Caco-2 (cell line): ENCODE measurements at regions not wholly inside any gene's neighbourhood (a gene's known extent, or its start where the extent isn't known, plus 50 kb on each side); places are given as distances from the start of the nearest gene placed in this dataset.

Source experiments
- BruUV-seq: library from RNA; stranded (reverse); fragments of 400-500 nt; replicated peaks from 2 replicates; lab custom pipeline; 2021; lab: Mats Ljungman, UMichigan
- CTCF ChIA-PET: fragments of 300-600 bp; sonication (Branson Sonifier 250); formaldehyde crosslinking; loops from one replicate; lab custom pipeline; 2022; ENCODE audit warnings: antibody characterized with exemption; lab: Charles Lee
- POLR2A ChIA-PET: fragments of 300-600 bp; sonication (Branson Sonifier 250); formaldehyde crosslinking; loops from one replicate; lab custom pipeline; 2022; ENCODE audit warnings: antibody characterized with exemption; lab: Charles Lee
- DNase-seq, 2 experiments: peaks; one replicate each; pipeline versions ENCODE4 v3.0.0 to v3.0.0-alpha.2; 2020 to 2022
- H3K27me3 ChIP-seq: replicated peaks from 2 replicates; pipeline ENCODE4 v1.6.0; 2011; ENCODE audit warnings: low read length; ENCODE audit not compliant: control insufficient read depth, insufficient read depth
- H3K36me3 ChIP-seq: 2 replicates; pipeline ENCODE4 v1.5.1; 2011; ENCODE audit warnings: low read length; ENCODE audit not compliant: control insufficient read depth, insufficient read depth
- H3K4me1 ChIP-seq: fragments of 250-450 bp; sonication (Bioruptor Pico); 2 replicates; pipeline ENCODE4 v1.5.1; 2020; ENCODE audit warnings: mild to moderate bottlenecking
- H3K4me3 ChIP-seq: 2 replicates; pipeline ENCODE4 v1.5.1; 2011; ENCODE audit warnings: low read depth, mild to moderate bottlenecking, control low read depth, low read length
- H3K9me3 ChIP-seq: fragments of 250-450 bp; sonication (Bioruptor Pico); 2 replicates; pipeline ENCODE4 v1.5.1; 2020; ENCODE audit warnings: mild to moderate bottlenecking, moderate library complexity
- H3K27ac Mint-ChIP-seq: one replicate; pipeline ENCODE4 v1.8.0; 2022; ENCODE audit warnings: mixed read lengths; ENCODE audit not compliant: unreplicated experiment
- H3K27me3 Mint-ChIP-seq: one replicate; pipeline ENCODE4 v1.8.0; 2022; ENCODE audit warnings: mixed read lengths; ENCODE audit not compliant: insufficient read depth, unreplicated experiment
- H3K36me3 Mint-ChIP-seq: one replicate; pipeline ENCODE4 v1.8.0; 2022; ENCODE audit warnings: mild to moderate bottlenecking, mixed read lengths; ENCODE audit not compliant: insufficient read depth, unreplicated experiment
- H3K4me1 Mint-ChIP-seq: one replicate; pipeline ENCODE4 v1.8.0; 2022; ENCODE audit warnings: low read depth, mixed read lengths; ENCODE audit not compliant: unreplicated experiment
- H3K4me3 Mint-ChIP-seq: one replicate; pipeline ENCODE4 v1.8.0; 2022; ENCODE audit warnings: mild to moderate bottlenecking, moderate library complexity, mixed read lengths; ENCODE audit not compliant: unreplicated experiment
- H3K9me3 Mint-ChIP-seq: one replicate; pipeline ENCODE4 v1.8.0; 2022; ENCODE audit warnings: mixed read lengths; ENCODE audit not compliant: unreplicated experiment
- intact Hi-C: fragments of 100-400 bp; cut with micrococcal nuclease; formaldehyde crosslinking; loops from one replicate; pipeline ENCODE4 v1.10.0; 2022; ENCODE audit not compliant: unreplicated experiment
- TF ChIP-seq, protein P1 (sequence below), 2 experiments: fragments of 200-600 bp in 1 of 2; IDR thresholded peaks; 1 replicate in 1 of 2; 2 replicates in 1 of 2; pipeline versions ENCODE4 v1.5.1 to v1.8.0; 2011 to 2022; ENCODE audit warnings: antibody characterized with exemption in 1 of 2, control low read depth in 1 of 2, inconsistent platforms in 1 of 2, low read depth in 1 of 2, low read length in 1 of 2, mild to moderate bottlenecking in 1 of 2, moderate library complexity in 1 of 2; ENCODE audit not compliant: insufficient read depth in 1 of 2, severe bottlenecking in 1 of 2, unreplicated experiment in 1 of 2

DNA sequence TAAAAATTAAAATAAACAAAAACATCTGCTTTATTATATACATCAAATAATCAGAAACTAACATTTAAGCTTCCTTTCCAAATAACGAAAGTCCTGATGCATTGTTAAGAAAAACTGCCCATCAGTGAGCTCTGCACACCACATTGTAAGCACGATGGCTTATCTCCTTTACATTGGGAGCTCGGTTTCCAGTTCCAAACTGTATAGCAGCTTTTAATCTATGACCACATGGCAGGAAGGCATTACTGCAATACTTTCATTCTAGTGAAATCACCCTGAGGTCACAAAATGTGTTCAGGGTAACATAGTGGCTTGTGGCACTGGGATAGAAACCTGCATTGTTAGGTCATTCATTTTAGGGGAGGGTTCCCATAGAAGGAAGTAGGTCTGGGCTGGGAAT, 146.3 kb downstream of the ZNF22 start:
- Histone ChIP-seq H3K27me3 (no peaks in the 10 kb centered on the region), H3K36me3 (no peaks in the 10 kb centered on the region), H3K4me1 (no peaks in the 10 kb centered on the region), H3K9me3 (no peaks in the 10 kb centered on the region), H3K4me3 (no peak overlapping the region)
- POLR2A ChIA-PET = no interaction called here
- no peak overlapping the region for H3K27ac Mint-ChIP-seq
- no peak overlapping the region for H3K4me3 Mint-ChIP-seq
- H3K9me3 Mint-ChIP-seq = no peaks in the 10 kb centered on the region
- H3K36me3 Mint-ChIP-seq = no peaks in the 10 kb centered on the region
- CTCF ChIA-PET = no interaction called here
- no peak for DNase-seq
- no peaks in the 10 kb centered on the region for H3K4me1 Mint-ChIP-seq
- intact Hi-C loops = no loop called here
- H3K27me3 Mint-ChIP-seq = peaks cover 14% of the 10 kb centered on the region
- BruUV-seq = no TSS peak
- TF ChIP-seq, protein P1, sequence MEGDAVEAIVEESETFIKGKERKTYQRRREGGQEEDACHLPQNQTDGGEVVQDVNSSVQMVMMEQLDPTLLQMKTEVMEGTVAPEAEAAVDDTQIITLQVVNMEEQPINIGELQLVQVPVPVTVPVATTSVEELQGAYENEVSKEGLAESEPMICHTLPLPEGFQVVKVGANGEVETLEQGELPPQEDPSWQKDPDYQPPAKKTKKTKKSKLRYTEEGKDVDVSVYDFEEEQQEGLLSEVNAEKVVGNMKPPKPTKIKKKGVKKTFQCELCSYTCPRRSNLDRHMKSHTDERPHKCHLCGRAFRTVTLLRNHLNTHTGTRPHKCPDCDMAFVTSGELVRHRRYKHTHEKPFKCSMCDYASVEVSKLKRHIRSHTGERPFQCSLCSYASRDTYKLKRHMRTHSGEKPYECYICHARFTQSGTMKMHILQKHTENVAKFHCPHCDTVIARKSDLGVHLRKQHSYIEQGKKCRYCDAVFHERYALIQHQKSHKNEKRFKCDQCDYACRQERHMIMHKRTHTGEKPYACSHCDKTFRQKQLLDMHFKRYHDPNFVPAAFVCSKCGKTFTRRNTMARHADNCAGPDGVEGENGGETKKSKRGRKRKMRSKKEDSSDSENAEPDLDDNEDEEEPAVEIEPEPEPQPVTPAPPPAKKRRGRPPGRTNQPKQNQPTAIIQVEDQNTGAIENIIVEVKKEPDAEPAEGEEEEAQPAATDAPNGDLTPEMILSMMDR (IDR thresholded peaks at IDR 0.05; ENCODE audit: insufficient read depth in 1 of 2, low read depth in 1 of 2, low read length in 1 of 2, severe bottlenecking in 1 of 2, unreplicated experiment in 1 of 2) = no peak

DNA sequence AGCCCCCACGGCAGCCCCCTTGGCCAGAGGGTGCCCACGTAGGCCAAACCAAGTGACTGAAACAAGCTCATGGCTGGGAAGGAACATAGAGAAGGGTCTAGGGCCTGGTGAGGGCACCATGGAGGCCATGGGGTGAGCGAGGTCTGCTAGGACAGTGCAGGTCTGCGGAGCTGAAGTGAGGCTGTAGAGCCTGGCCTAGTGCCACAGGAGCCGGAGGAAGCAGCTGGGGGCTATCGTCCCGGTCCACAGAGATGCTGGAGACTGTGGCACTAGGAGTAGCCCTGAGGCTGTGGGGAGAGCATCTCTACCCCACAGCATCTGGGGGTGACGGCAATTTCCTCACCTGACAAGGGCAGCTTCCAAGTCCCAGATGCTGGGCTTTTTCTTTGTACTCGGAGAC, 150.3 kb downstream of the ZNF22 start:
- Histone ChIP-seq H3K4me1 (no peaks in the 10 kb centered on the region), H3K4me3 (no peak overlapping the region), H3K36me3 (no peaks in the 10 kb centered on the region), H3K27me3 (no peaks in the 10 kb centered on the region), H3K9me3 (no peaks in the 10 kb centered on the region)
- no peaks in the 10 kb centered on the region for H3K9me3 Mint-ChIP-seq
- CTCF ChIA-PET = no interaction called here
- BruUV-seq = no TSS peak
- no peak for DNase-seq
- POLR2A ChIA-PET = no interaction called here
- no peaks in the 10 kb centered on the region for H3K4me1 Mint-ChIP-seq
- H3K4me3 Mint-ChIP-seq = no peak overlapping the region
- H3K36me3 Mint-ChIP-seq = no peaks in the 10 kb centered on the region
- intact Hi-C loops = loop anchor here (10.0 kb wide), 1 partner anchor 146 kb away; the partner anchor contains the start of gene ZNF22
- H3K27ac Mint-ChIP-seq = no peak overlapping the region
- H3K27me3 Mint-ChIP-seq = peaks cover 10% of the 10 kb centered on the region
- TF ChIP-seq, protein P1 (IDR thresholded peaks at IDR 0.05; ENCODE audit: insufficient read depth in 1 of 2, low read depth in 1 of 2, low read length in 1 of 2, severe bottlenecking in 1 of 2, unreplicated experiment in 1 of 2) = no peak

DNA sequence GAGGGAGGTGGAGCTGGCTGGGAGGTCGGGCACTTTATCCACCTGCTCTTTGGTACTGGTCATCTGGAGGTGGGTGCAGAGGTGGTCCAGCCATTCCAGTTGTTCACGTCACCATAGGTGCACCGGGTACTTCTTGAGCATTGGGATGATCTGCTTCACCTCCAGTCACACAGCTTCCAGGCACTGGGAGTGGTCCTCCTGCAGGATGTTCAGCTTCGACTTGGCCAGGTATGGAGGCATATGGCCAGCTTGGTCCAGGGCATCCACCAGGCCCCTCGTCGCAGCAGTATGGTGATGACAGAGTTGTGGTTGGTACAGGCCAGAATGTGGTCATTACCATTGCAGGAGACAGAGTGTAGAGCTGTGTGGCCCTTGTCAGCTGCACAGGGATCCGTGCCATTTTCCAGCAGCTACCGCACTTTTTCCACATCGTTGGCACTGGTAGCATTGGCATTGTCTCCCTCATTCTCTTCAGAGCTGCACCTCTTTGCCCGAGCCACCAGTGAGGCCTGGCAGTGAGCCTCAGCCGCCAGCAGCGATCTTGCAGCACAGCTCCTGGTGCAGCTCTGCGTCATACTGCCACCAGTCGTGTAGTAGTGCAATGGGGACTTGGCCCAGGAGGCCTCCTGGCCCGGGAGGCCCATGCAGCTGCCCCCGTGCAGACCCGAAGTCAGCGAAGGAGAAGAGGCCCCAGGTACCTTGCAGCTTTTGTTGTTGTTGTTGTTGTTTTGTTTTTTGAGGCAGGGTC, 150.9 kb downstream of the ZNF22 start:
- H3K4me3 Mint-ChIP-seq = no peak overlapping the region
- no peak overlapping the region for H3K27ac Mint-ChIP-seq
- CTCF ChIA-PET = no interaction called here
- no peak overlapping the region for H3K4me3 ChIP-seq
- H3K9me3 ChIP-seq = no peaks in the 10 kb centered on the region
- intact Hi-C loops = loop anchor here (10.0 kb wide), 1 partner anchor 147 kb away; the partner anchor contains the start of gene ZNF22
- H3K4me1 Mint-ChIP-seq = no peaks in the 10 kb centered on the region
- no peaks in the 10 kb centered on the region for H3K36me3 Mint-ChIP-seq
- POLR2A ChIA-PET = no interaction called here
- H3K27me3 Mint-ChIP-seq = peaks cover 13% of the 10 kb centered on the region
- BruUV-seq = no TSS peak
- no peak for DNase-seq
- no peaks in the 10 kb centered on the region for H3K9me3 Mint-ChIP-seq
- TF ChIP-seq, protein P1 (IDR thresholded peaks at IDR 0.05; ENCODE audit: insufficient read depth in 1 of 2, low read depth in 1 of 2, low read length in 1 of 2, severe bottlenecking in 1 of 2, unreplicated experiment in 1 of 2) = no peak
- H3K4me1 ChIP-seq = no peaks in the 10 kb centered on the region
- H3K36me3 ChIP-seq = no peaks in the 10 kb centered on the region
- H3K27me3 ChIP-seq = no peaks in the 10 kb centered on the region
